HEK293 (cell line): ENCODE measurements at regions not wholly inside any gene's neighbourhood (a gene's known extent, or its start where the extent isn't known, plus 50 kb on each side); places are given as distances from the start of the nearest gene placed in this dataset.

ENCODE experiments used
- CTCF ChIA-PET: fragments of 350-600 bp; formaldehyde crosslinking; extraction: SDS; loops from one replicate; lab custom pipeline; 2021; ENCODE audit warnings: antibody characterized with exemption; lab: Yijun Ruan, JAX
- POLR2A ChIA-PET: fragments of 300-600 bp; formaldehyde crosslinking; extraction: SDS; loops from one replicate; lab custom pipeline; 2020; ENCODE audit warnings: antibody characterized with exemption, inconsistent platforms; lab: Yijun Ruan, JAX
- H3K27ac ChIP-seq: fragments of 200-500 bp; sonication (Bioruptor generic); 2 replicates; pipeline ENCODE4 v1.5.1; 2014; ENCODE audit warnings: low read depth, low read length, control low read depth, inconsistent platforms; ENCODE audit errors: extremely low read depth
- H3K36me3 ChIP-seq, 2 experiments: fragments of 200-500 bp in 1 of 2; sonication (Bioruptor generic) in 1 of 2; 1 replicate in 1 of 2; 2 replicates in 1 of 2; pipeline ENCODE4 v1.5.1; 2014 to 2017; ENCODE audit warnings: inconsistent platforms in 2 of 2, low read length in 2 of 2; ENCODE audit not compliant: control insufficient read depth in 2 of 2, insufficient read depth in 1 of 2
- H3K4me1 ChIP-seq: fragments of 200-500 bp; sonication (Bioruptor generic); 2 replicates; pipeline ENCODE4 v1.5.1; 2014; ENCODE audit warnings: mild to moderate bottlenecking, low read length, inconsistent platforms; ENCODE audit not compliant: control insufficient read depth, insufficient read depth
- H3K4me3 ChIP-seq: 2 replicates; pipeline ENCODE4 v1.5.1; 2011; ENCODE audit warnings: low read depth, mild to moderate bottlenecking, control low read depth, low read length, moderate library complexity
- H3K9me3 ChIP-seq: fragments of 200-500 bp; sonication (Bioruptor generic); 2 replicates; pipeline ENCODE4 v1.5.1; 2014; ENCODE audit warnings: low read depth, low read length, inconsistent platforms; ENCODE audit not compliant: control insufficient read depth, insufficient read depth
- KLF1 ChIP-seq: fragments of 450-650 bp; formaldehyde crosslinking; IDR thresholded peaks from 2 replicates; pipeline ENCODE4 v1.5.1; 2016; ENCODE audit warnings: missing biosample characterization, missing genetic modification characterization
- MYNN ChIP-seq: fragments of 450-650 bp; formaldehyde crosslinking; IDR thresholded peaks from 2 replicates; pipeline ENCODE4 v1.5.1; 2016; ENCODE audit warnings: missing biosample characterization, missing genetic modification characterization, borderline replicate concordance
- SP7 ChIP-seq: fragments of 450-650 bp; formaldehyde crosslinking; IDR thresholded peaks from 2 replicates; pipeline ENCODE4 v1.5.1; 2016; ENCODE audit warnings: missing biosample characterization, missing genetic modification characterization
- ZNF248 ChIP-seq: fragments of 450-650 bp; formaldehyde crosslinking; IDR thresholded peaks from 2 replicates; pipeline ENCODE4 v1.5.1; 2017; ENCODE audit warnings: missing biosample characterization, missing genetic modification characterization
- ZNF292 ChIP-seq: fragments of 450-650 bp; formaldehyde crosslinking; IDR thresholded peaks from 2 replicates; pipeline ENCODE4 v1.5.1; 2016; ENCODE audit warnings: low read depth, missing biosample characterization, missing genetic modification characterization, borderline replicate concordance
- ZNF302 ChIP-seq: fragments of 450-650 bp; formaldehyde crosslinking; IDR thresholded peaks from 2 replicates; pipeline ENCODE4 v1.5.1; 2016; ENCODE audit warnings: missing biosample characterization, missing genetic modification characterization, low read depth
- ZNF398 ChIP-seq: fragments of 450-650 bp; formaldehyde crosslinking; IDR thresholded peaks from 2 replicates; pipeline ENCODE4 v1.5.1; 2017; ENCODE audit warnings: missing biosample characterization, missing genetic modification characterization
- ZNF473 ChIP-seq: fragments of 450-650 bp; formaldehyde crosslinking; IDR thresholded peaks from 2 replicates; pipeline ENCODE4 v1.5.1; 2017; ENCODE audit warnings: missing biosample characterization, missing genetic modification characterization
- ZNF514 ChIP-seq: fragments of 450-650 bp; formaldehyde crosslinking; IDR thresholded peaks from 2 replicates; pipeline ENCODE4 v1.5.1; 2016; ENCODE audit warnings: missing biosample characterization, missing genetic modification characterization
- ZNF560 ChIP-seq: fragments of 450-650 bp; formaldehyde crosslinking; IDR thresholded peaks from 2 replicates; pipeline ENCODE4 v1.5.1; 2017; ENCODE audit warnings: missing biosample characterization, missing genetic modification characterization, borderline replicate concordance
- ZNF623 ChIP-seq: fragments of 450-650 bp; formaldehyde crosslinking; IDR thresholded peaks from 2 replicates; pipeline ENCODE4 v1.5.1; 2016; ENCODE audit warnings: missing biosample characterization, missing genetic modification characterization
- ZNF701 ChIP-seq: fragments of 450-650 bp; formaldehyde crosslinking; IDR thresholded peaks from 2 replicates; pipeline ENCODE4 v1.5.1; 2016; ENCODE audit warnings: missing biosample characterization, missing genetic modification characterization
- ZNF707 ChIP-seq: fragments of 450-650 bp; formaldehyde crosslinking; IDR thresholded peaks from 2 replicates; pipeline ENCODE4 v1.5.1; 2016; ENCODE audit warnings: missing biosample characterization, missing genetic modification characterization
- ZNF747 ChIP-seq: fragments of 450-650 bp; formaldehyde crosslinking; IDR thresholded peaks from 2 replicates; pipeline ENCODE4 v1.5.1; 2016; ENCODE audit warnings: missing biosample characterization, missing genetic modification characterization
- ZNF777 ChIP-seq: fragments of 450-650 bp; formaldehyde crosslinking; IDR thresholded peaks from 2 replicates; pipeline ENCODE4 v1.5.1; 2017; ENCODE audit warnings: missing biosample characterization, missing genetic modification characterization, borderline replicate concordance
- ZNF837 ChIP-seq: fragments of 450-650 bp; formaldehyde crosslinking; IDR thresholded peaks from 2 replicates; pipeline ENCODE4 v1.5.1; 2016; ENCODE audit warnings: missing biosample characterization, missing genetic modification characterization
- ZNF843 ChIP-seq: fragments of 450-650 bp; formaldehyde crosslinking; IDR thresholded peaks from 2 replicates; pipeline ENCODE4 v1.5.1; 2016; ENCODE audit warnings: missing biosample characterization, missing genetic modification characterization
- TF ChIP-seq, protein P1 (sequence below): fragments of 450-650 bp; formaldehyde crosslinking; IDR thresholded peaks from 2 replicates; pipeline ENCODE4 v1.5.1; 2016; ENCODE audit warnings: missing biosample characterization, missing genetic modification characterization
- TF ChIP-seq, protein P2 (sequence below): fragments of 450-650 bp; formaldehyde crosslinking; IDR thresholded peaks from 2 replicates; pipeline ENCODE4 v1.5.1; 2017; ENCODE audit warnings: missing biosample characterization, missing genetic modification characterization
- TF ChIP-seq, protein P3 (sequence below): fragments of 450-650 bp; formaldehyde crosslinking; IDR thresholded peaks from 2 replicates; pipeline ENCODE4 v1.5.1; 2016; ENCODE audit warnings: missing biosample characterization, missing genetic modification characterization, borderline replicate concordance

DNA sequence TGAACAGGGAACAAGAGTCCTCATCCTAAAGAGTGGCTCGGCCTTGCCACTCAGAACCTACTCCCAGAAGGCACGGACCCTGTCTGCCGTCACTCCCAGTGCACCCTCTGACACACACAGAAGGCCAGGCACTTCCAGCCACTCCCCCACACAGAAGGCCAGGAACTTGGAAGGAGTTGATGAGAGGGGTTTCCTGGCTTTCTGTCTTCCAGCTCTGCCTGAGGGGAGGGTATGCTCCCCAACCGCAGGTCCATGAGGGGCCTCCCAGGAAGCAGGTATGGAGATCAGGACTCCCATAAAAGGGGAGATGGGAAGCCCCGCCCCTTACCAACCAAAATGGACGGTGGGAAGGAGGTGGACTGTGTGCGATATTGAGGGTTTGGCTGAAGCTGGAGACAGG is 247.6 kb upstream of the IRX4 start:
- Histone ChIP-seq H3K4me3 (no peak overlapping the region), H3K36me3 (no peaks in the 10 kb centered on the region), H3K27ac (no peak overlapping the region), H3K4me1 (no peaks in the 10 kb centered on the region), H3K9me3 (no peaks in the 10 kb centered on the region)
- POLR2A ChIA-PET, result no interaction called here
- TF ChIP-seq ZNF701, result no peak
- TF ChIP-seq ZNF707 (tag by site-specific recombination), result no peak
- TF ChIP-seq KLF1 (tag by site-specific recombination), result no peak
- CTCF ChIA-PET, result no interaction called here

DNA sequence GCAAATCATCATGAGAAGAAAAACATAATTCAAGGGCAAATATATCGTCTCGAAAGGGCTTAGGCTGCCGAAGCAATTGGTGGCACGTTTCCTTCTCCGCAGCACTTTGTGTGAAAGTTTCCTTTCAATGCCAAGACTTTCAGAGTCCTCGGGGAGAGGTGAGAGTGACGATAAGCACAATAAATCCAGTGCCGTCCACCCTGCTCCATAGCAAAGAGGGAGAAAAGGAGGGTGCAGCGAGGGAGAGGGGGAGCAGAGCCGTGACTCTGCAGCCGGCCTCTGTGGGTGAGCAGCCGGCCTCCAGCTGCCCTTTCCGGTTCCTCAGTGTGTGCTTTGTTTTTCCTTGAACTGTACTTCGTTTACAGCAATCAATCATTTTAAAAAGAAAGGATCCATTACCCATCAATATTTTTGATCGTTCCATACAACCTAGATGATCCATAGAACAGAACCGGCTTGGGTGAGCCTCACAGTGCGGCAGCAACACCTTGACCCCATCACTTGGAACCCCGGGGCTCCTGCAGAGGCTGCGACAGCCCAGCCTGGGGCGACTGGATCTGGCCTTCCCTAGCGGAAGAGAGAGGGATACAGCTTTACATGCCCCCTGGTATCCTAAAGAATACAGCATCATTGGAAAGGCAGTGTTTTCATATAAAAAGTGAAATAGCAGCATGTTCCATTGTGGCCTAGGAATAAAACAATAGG is 247.0 kb upstream of the IRX4 start:
- no peak overlapping the region for H3K4me3 ChIP-seq
- H3K27ac ChIP-seq, result no peak overlapping the region
- TF ChIP-seq ZNF560 (tag by site-specific recombination) (no peak), SP7 (no peak), ZNF514 (no peak), ZNF473 (no peak), ZNF747 (tag by site-specific recombination) (no peak), ZNF302 (tag by site-specific recombination) (no peak), ZNF623 (tag by site-specific recombination) (no peak), ZNF777 (tag by site-specific recombination) (no peak), ZNF837 (no peak), MYNN (tag by site-specific recombination) (no peak), ZNF292 (tag by site-specific recombination) (no peak), ZNF398 (tag by site-specific recombination) (no peak), ZNF248 (tag by site-specific recombination) (no peak), ZNF843 (tag by site-specific recombination) (no peak)
- TF ChIP-seq, protein P1, sequence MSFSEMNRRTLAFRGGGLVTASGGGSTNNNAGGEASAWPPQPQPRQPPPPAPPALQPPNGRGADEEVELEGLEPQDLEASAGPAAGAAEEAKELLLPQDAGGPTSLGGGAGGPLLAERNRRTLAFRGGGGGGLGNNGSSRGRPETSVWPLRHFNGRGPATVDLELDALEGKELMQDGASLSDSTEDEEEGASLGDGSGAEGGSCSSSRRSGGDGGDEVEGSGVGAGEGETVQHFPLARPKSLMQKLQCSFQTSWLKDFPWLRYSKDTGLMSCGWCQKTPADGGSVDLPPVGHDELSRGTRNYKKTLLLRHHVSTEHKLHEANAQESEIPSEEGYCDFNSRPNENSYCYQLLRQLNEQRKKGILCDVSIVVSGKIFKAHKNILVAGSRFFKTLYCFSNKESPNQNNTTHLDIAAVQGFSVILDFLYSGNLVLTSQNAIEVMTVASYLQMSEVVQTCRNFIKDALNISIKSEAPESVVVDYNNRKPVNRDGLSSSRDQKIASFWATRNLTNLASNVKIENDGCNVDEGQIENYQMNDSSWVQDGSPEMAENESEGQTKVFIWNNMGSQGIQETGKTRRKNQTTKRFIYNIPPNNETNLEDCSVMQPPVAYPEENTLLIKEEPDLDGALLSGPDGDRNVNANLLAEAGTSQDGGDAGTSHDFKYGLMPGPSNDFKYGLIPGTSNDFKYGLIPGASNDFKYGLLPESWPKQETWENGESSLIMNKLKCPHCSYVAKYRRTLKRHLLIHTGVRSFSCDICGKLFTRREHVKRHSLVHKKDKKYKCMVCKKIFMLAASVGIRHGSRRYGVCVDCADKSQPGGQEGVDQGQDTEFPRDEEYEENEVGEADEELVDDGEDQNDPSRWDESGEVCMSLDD, result no peak
- TF ChIP-seq, protein P2, sequence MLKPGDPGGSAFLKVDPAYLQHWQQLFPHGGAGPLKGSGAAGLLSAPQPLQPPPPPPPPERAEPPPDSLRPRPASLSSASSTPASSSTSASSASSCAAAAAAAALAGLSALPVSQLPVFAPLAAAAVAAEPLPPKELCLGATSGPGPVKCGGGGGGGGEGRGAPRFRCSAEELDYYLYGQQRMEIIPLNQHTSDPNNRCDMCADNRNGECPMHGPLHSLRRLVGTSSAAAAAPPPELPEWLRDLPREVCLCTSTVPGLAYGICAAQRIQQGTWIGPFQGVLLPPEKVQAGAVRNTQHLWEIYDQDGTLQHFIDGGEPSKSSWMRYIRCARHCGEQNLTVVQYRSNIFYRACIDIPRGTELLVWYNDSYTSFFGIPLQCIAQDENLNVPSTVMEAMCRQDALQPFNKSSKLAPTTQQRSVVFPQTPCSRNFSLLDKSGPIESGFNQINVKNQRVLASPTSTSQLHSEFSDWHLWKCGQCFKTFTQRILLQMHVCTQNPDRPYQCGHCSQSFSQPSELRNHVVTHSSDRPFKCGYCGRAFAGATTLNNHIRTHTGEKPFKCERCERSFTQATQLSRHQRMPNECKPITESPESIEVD, result no peak
- TF ChIP-seq, protein P3, sequence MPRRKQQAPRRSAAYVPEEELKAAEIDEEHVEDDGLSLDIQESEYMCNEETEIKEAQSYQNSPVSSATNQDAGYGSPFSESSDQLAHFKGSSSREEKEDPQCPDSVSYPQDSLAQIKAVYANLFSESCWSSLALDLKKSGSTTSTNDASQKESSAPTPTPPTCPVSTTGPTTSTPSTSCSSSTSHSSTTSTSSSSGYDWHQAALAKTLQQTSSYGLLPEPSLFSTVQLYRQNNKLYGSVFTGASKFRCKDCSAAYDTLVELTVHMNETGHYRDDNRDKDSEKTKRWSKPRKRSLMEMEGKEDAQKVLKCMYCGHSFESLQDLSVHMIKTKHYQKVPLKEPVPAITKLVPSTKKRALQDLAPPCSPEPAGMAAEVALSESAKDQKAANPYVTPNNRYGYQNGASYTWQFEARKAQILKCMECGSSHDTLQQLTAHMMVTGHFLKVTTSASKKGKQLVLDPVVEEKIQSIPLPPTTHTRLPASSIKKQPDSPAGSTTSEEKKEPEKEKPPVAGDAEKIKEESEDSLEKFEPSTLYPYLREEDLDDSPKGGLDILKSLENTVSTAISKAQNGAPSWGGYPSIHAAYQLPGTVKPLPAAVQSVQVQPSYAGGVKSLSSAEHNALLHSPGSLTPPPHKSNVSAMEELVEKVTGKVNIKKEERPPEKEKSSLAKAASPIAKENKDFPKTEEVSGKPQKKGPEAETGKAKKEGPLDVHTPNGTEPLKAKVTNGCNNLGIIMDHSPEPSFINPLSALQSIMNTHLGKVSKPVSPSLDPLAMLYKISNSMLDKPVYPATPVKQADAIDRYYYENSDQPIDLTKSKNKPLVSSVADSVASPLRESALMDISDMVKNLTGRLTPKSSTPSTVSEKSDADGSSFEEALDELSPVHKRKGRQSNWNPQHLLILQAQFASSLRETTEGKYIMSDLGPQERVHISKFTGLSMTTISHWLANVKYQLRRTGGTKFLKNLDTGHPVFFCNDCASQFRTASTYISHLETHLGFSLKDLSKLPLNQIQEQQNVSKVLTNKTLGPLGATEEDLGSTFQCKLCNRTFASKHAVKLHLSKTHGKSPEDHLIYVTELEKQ (tag by site-specific recombination), result no peak
- no peaks in the 10 kb centered on the region for H3K36me3 ChIP-seq
- ChIA-PET CTCF (no interaction called here), POLR2A (no interaction called here)
- no peaks in the 10 kb centered on the region for H3K4me1 ChIP-seq
- H3K9me3 ChIP-seq, result no peaks in the 10 kb centered on the region
